Heart left ventricle (tissue), 16 donors: ENCODE measurements at regions not wholly inside any gene's neighbourhood (a gene's known extent, or its start where the extent isn't known, plus 50 kb on each side); places are given as distances from the start of the nearest gene placed in this dataset.
"Not testable (repeated sequence)": the region's sequence is repeated elsewhere in the genome, so short reads cannot be mapped to it uniquely, and the experiment has no call there.

ENCODE experiments used
- ATAC-seq, 4 donors: fragments of 200-7000 bp; cut with Tn5 transposase; one replicate each; pipeline ENCODE4 v1.9.1; 2020 to 2022; ENCODE audit warnings: moderate library complexity in 4 of 4, mild to moderate bottlenecking in 3 of 4, moderate number of reproducible peaks in 1 of 4
- DNase-seq, 5 donors: peaks; one replicate each; pipeline ENCODE4 v3.0.0-alpha.2; 2020
- H3K27ac ChIP-seq, 12 donors: fragments of 200-600 bp; sonication (generic) in 4 of 12; one replicate each; pipeline versions ENCODE4 v1.5.0 to v1.8.0; 2016 to 2022; ENCODE audit warnings: mild to moderate bottlenecking in 2 of 12
- H3K27me3 ChIP-seq, 9 donors: fragments of 200-600 bp; sonication (generic) in 2 of 9; one replicate each; pipeline versions ENCODE4 v1.5.1 to v1.8.0; 2016 to 2022; ENCODE audit warnings: mild to moderate bottlenecking in 3 of 9
- H3K36me3 ChIP-seq, 9 donors: fragments of 200-600 bp; sonication (generic) in 2 of 9; one replicate each; pipeline versions ENCODE4 v1.5.0 to v1.8.0; 2018 to 2022; ENCODE audit warnings: mild to moderate bottlenecking in 2 of 9
- H3K4me1 ChIP-seq, 12 donors: fragments of 200-600 bp; sonication (generic) in 4 of 12; one replicate each; pipeline versions ENCODE4 v1.5.0 to v1.8.0; 2016 to 2022; ENCODE audit warnings: mild to moderate bottlenecking in 3 of 12
- H3K4me3 ChIP-seq, 12 donors: fragments of 200-600 bp; sonication (generic) in 4 of 12; one replicate each; pipeline versions ENCODE4 v1.5.0 to v1.8.0; 2017 to 2022; ENCODE audit warnings: mild to moderate bottlenecking in 9 of 12, moderate library complexity in 4 of 12
- H3K9me3 ChIP-seq, 12 donors: fragments of 200-600 bp; sonication (generic) in 4 of 12; one replicate each; pipeline versions ENCODE4 v1.5.0 to v1.8.0; 2016 to 2022; ENCODE audit warnings: mild to moderate bottlenecking in 1 of 12
- POLR2A ChIP-seq, 2 donors: fragments of 450-650 bp; IDR thresholded peaks; one replicate each; pipeline ENCODE4 v1.6.1; 2017; ENCODE audit warnings: antibody characterized with exemption in 2 of 2, mild to moderate bottlenecking in 2 of 2, moderate library complexity in 2 of 2
- WGBS, 4 donors: extraction: QIAGEN DNeasy Blood & Tissue Kit in 2 of 4; methylation state at CpG; one replicate each; pipeline versions ENCODE4 v1.1.5 to v1.1.7; 2013 to 2018; 5-methylcytosine and 5-hydroxymethylcytosine counted together
- intact Hi-C, 10 donors: fragments of 100-400 bp; cut with DNase I; formaldehyde crosslinking; loops; one replicate each; pipeline versions ENCODE4 v1.11.1 to v1.14.2; 2022
- TF ChIP-seq, protein P1 (sequence below), 12 donors: fragments of 200-600 bp; sonication (generic) in 4 of 12; IDR thresholded peaks; one replicate each; pipeline versions ENCODE4 v1.5.0 to v1.8.0; 2018 to 2022; ENCODE audit warnings: antibody characterized with exemption in 12 of 12, mild to moderate bottlenecking in 5 of 12
- donor health status: ischemic (EF 13 %, LVEDD 7.1; RV severe dilation, severe dysfunction).
- donor health status: healthy with polysubstance abuse.
- donor health status: DM: no; HTN: yes; CAD: no.
- donor health status: DM: no; HTN: no; CAD: no.
- donor health status: ischemic (EF 25% LVEDD 6.9; RV normal size, moderate dysfunction).
- donor health status: ischemic (EF 25% LVEDD 5.7; RV mildly dilated, moderate dysfunction).
- donor health status: healthy.
- donor health status: DM: yes; HTN: yes; CAD: no.
- donor health status: ischemic (EF 35%, LVEDD 5.7; RV mildly dilated, moderate dysfunction).
- donor health status: nonischemic (EF 11% LVEDD 7.7; RV severe dilation, severe dysfunction).
- donor health status: DM: yes; HTN: yes; CAD: no.
- donor health status: PGD.
- donor health status: ischemic (EF 29% LVEDD 5.4; RV normal size, mild dysfunction).
- donor health status: nonischemic (EF 23%, LVEDD 6.1; RV moderate dilation, normal function).

DNA sequence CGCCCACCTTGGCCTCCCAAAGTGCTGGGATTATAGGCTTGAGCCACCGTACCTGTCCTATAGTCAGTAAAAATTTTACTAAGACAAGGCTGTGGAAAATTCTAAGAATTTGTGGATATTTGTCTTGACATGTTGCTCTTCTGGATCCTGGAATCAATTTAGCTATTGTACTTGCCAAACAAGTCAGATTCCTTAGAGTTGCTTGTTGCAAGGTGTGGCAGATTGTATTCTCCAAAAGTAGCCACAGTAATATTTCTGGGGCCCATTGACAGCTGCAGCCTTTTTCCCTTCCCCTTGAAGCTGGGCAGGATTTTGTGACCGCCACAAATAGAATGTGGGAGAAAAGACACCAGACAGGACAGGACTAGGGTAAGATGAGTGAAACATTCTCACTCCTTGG is 98.8 kb upstream of the TMTC4 start:
- H3K4me1 ChIP-seq, result no peaks in the 10 kb centered on the region
- H3K4me3 ChIP-seq, result no peak overlapping the region
- no peaks in the 10 kb centered on the region for H3K27me3 ChIP-seq
- intact Hi-C loops, result no loop called here
- peaks cover 0 to 11% (median 0%) of the 10 kb centered on the region in 12 donors for H3K9me3 ChIP-seq
- ATAC-seq, result no peak
- WGBS, 4 donors, result 82 to 91% (median 88%) methylated on average over 3 of the region's 3 CpGs
- no peaks in the 10 kb centered on the region for H3K36me3 ChIP-seq
- TF ChIP-seq, protein P1, sequence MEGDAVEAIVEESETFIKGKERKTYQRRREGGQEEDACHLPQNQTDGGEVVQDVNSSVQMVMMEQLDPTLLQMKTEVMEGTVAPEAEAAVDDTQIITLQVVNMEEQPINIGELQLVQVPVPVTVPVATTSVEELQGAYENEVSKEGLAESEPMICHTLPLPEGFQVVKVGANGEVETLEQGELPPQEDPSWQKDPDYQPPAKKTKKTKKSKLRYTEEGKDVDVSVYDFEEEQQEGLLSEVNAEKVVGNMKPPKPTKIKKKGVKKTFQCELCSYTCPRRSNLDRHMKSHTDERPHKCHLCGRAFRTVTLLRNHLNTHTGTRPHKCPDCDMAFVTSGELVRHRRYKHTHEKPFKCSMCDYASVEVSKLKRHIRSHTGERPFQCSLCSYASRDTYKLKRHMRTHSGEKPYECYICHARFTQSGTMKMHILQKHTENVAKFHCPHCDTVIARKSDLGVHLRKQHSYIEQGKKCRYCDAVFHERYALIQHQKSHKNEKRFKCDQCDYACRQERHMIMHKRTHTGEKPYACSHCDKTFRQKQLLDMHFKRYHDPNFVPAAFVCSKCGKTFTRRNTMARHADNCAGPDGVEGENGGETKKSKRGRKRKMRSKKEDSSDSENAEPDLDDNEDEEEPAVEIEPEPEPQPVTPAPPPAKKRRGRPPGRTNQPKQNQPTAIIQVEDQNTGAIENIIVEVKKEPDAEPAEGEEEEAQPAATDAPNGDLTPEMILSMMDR (IDR thresholded peaks at IDR 0.05), result no peak
- no peak for TF ChIP-seq POLR2A (IDR thresholded peaks at IDR 0.05)
- no peak overlapping the region for H3K27ac ChIP-seq
- no peak for DNase-seq

DNA sequence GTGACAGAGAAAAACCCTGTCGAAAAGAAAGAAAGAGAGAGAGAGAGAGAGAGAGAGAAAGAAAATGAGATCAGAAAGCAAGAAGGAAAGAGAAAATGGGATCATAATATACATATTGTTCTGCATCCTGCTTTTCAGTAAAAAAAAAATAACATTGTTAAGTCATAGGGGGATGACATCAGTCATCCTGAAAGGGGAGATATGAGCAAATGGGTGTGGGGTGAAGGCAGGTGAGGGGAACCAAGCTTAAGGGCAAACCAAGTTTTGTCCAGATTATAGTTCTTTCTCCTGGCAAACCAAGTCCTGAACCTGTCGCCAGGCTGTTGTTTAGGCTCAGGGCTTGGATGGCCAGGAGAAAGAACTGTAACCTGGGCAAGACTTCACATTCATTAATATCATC is 92.6 kb upstream of the TMTC4 start:
- 88 to 90% (median 89%) methylated on average over 2 of the region's 2 CpGs for WGBS, 4 donors
- intact Hi-C loops, result no loop called here
- ATAC-seq, result no peak
- Histone ChIP-seq H3K36me3 (no peaks in the 10 kb centered on the region), H3K27ac (no peak overlapping the region), H3K27me3 (no peaks in the 10 kb centered on the region), H3K9me3 (peaks cover 0 to 11% (median 0%) of the 10 kb centered on the region in 12 donors), H3K4me3 (no peak overlapping the region), H3K4me1 (no peaks in the 10 kb centered on the region)
- no peak for DNase-seq
- TF ChIP-seq, protein P1 (IDR thresholded peaks at IDR 0.05), result no peak
- TF ChIP-seq POLR2A (IDR thresholded peaks at IDR 0.05), result no peak

DNA sequence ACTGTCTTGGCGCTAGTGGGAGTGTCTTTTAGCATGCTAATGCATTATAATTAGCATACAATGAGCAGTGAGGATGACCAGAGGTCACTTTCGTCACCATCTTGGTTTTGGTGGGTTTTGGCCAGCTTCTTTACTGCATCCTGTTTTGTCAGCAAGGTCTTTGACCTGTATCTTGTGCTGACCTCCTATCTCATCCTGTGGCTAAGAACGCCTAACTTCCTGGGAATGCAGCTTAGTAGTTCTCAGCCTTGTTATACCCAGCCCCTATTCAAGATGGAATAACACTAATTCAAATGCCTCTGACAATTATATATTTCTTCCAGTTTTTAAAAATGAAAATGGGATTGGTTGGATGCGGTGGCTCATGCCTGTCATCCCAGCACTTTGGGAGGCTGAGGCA is 92.0 kb upstream of the TMTC4 start:
- peaks cover 0 to 11% (median 0%) of the 10 kb centered on the region in 12 donors for H3K9me3 ChIP-seq
- WGBS, 4 donors, result 65 to 74% (median 70%) methylated on average over 4 of the region's 4 CpGs
- H3K36me3 ChIP-seq, H3K4me3 ChIP-seq, H3K27ac ChIP-seq, intact Hi-C loops, H3K4me1 ChIP-seq, DNase-seq, H3K27me3 ChIP-seq, ATAC-seq: not testable (repeated sequence)

DNA sequence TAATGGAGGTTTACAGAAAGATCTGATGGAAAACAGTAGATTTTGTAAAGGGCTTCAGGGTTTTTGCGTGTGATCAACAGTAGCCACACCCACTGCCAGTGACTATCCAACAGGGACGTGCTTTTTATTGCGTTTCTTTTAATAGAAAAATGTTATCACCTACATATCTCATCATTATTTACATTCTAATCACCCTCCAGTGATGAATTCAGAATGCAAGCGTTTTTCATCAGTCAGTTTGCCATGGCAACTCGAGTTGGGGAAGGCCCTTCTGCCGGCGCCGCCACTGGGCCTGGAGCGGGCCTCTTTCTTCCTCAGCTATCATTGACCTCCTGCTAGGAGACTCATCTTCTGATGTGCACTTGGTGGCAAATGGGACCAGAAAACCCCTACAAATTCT is 90.3 kb upstream of the TMTC4 start:
- no peak overlapping the region for H3K27ac ChIP-seq
- no peaks in the 10 kb centered on the region for H3K36me3 ChIP-seq
- TF ChIP-seq POLR2A (IDR thresholded peaks at IDR 0.05), result no peak
- TF ChIP-seq, protein P1 (IDR thresholded peaks at IDR 0.05), result no peak
- H3K4me1 ChIP-seq, result no peaks in the 10 kb centered on the region
- no peak for ATAC-seq
- peaks cover 0 to 1% (median 0%) of the 10 kb centered on the region in 12 donors for H3K9me3 ChIP-seq
- H3K4me3 ChIP-seq, result no peak overlapping the region
- H3K27me3 ChIP-seq, result no peaks in the 10 kb centered on the region
- DNase-seq, result no peak
- WGBS, 4 donors, result 85 to 89% (median 86%) methylated on average over 9 of the region's 9 CpGs
- intact Hi-C loops, result no loop called here

DNA sequence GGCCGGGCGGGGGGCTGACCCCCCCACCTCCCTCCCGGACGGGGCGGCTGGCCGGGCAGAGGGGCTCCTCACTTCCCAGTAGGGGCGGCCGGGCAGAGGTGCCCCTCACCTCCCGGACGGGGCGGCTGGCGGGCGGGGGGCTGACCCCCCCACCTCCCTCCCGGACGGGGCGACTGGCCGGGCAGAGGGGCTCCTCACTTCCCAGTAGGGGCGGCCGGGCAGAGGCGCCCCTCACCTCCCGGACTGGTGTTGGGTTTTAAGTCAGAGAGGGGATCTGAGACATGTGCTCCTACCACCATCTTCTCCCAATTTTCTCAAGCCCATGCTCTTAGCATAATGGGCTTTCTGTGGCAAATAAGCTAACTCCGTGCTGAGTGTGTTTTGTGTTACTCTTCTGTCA is 87.5 kb upstream of the TMTC4 start:
- H3K4me3 ChIP-seq, H3K4me1 ChIP-seq, H3K36me3 ChIP-seq, intact Hi-C loops, H3K27me3 ChIP-seq, H3K9me3 ChIP-seq, DNase-seq, H3K27ac ChIP-seq, ATAC-seq: not testable (repeated sequence)
- 97 to 98% (median 97%) methylated on average over 6 to 17 of the region's 22 CpGs for WGBS, 4 donors
